ENCODE measurements at regions not wholly inside any gene's neighbourhood (a gene's known extent, or its start where the extent isn't known, plus 50 kb on each side); places are given as distances from the start of the nearest gene placed in this dataset.

DNA sequence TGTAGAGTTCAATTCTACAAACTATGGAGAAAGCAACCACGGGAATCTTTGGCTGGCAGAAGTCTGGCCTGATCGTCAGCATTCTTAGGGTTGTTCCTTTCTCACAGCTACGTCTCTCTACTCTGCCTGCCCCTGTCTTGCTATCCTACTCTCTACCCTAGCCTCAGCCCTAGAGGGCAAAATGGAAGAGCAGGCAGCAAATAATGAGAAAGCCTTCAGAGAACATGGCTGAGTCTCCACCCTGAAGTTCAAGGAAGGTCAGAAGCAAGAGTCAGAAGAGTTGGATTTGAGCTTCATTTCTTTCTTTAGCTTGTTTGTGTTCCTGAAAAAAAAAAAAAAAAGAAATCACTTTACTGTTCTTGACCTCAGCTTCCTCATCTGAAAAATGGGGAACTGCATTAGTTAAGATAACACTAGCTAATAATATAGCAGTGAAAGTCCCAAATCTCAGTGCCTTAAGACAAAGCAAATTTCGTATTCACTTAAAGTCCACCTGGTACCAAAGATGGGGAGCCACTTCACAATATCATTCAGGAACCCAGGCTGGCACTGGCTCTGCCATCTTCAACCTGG lies 50.2 kb upstream of the CCND2 start:
- peak; percentile 52 to 82 for DNase-seq

DNA sequence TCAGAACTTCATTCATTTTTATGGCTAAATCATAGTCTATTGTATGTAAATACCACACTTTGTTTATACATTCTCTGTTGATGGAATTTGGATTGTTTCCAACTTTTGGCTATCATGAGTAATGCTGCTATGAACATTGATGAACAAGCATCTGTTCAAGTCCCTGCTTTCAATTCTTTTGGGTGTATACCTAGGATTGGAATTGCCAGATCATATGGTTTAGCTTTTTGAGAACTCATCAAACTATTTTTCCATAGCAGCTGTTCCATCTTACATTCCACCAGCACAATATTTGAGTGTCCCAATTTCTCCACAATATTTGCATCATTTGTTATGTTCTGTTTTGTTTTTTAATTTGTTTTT lies 52.3 kb upstream of the CCND2 start:
- no peak for DNase-seq

DNA sequence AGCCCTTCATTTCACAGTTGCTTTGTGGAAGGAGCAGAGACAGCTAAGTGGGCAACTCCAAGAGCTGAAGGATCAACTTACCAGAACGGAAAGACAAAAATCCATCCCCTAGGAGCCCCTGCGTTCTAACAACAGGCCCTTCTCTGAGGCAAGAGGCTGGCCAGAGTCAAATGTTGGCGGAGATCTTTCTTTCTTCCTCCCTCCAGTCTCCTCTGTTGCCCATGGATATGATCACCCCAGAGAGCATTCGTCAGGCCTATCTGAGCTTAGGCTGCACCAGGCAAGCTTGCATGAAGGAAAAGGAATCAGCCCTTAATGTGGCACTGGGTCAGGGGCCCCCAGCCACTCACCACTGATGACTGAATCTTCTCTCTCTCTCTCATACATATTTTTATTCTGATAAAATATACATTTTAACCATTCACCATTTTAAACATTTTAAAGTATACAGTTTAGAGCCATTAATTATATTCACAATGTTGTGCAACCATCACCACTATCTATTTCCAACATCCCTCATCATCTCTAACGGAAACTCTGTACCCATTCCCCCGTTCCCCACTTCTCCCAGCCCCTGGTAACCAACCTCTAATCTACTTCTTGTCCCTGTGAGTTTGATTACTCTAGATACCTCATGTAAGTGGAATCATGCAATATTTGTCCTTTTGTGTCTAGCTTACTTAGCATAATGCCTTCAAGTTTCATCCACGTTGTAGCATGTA lies 52.9 kb upstream of the CCND2 start:
- DNase-seq: no peak

DNA sequence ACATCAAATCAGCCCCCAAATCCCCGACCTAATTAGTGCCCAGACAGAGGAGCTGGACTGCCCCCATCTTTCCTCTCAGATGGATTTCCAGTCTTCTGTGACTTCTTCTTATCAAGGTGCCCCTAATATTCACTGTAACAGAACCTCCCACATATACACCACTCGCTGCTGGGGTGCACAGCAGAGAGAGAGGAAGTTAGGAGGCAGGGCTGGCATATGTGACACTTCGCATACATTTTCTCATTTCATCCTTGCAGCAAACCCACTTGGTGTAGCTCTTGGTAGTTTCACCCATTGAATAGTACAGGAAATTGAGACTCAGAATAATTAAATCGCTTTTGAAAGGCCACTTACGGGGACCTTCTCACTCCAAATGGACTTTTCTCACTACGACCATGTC lies 56.5 kb upstream of the CCND2 start:
- peak; percentile 38 to 43 for DNase-seq

DNA sequence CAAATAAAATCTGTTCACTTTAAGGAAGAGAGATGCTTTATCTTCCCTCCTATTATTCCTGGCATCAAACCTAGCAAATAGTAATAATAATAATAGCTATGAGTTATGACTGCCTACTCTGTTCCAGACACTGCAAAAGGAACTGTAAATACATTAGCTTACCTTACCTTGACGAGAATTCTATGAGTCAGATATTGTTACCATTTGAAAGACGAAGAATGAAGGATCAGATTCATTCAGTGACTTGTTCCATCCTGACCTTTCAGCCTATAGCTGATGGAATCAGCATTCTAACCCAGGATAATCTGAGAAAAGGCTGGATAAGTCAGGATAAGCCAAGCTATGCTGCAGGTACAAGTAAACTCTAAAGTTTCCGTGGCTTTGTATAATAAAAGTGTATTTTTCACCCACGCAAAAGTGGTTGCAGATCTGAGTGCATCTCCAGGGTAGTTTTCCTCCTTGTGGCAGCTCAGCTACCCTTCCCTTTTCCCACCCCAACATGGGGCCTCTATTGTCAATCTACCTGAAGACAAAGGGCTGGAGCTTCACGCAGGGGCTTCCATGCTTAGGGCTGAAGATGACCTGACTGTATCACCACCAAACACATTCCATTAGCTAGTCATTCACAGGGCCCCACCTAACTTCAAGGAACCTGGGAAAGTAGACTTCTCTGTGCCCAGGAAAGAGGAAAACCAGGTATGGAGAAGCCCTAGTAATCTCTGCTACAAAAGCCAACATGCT lies 57.2 kb upstream of the CCND2 start:
- DNase-seq: no peak

DNA sequence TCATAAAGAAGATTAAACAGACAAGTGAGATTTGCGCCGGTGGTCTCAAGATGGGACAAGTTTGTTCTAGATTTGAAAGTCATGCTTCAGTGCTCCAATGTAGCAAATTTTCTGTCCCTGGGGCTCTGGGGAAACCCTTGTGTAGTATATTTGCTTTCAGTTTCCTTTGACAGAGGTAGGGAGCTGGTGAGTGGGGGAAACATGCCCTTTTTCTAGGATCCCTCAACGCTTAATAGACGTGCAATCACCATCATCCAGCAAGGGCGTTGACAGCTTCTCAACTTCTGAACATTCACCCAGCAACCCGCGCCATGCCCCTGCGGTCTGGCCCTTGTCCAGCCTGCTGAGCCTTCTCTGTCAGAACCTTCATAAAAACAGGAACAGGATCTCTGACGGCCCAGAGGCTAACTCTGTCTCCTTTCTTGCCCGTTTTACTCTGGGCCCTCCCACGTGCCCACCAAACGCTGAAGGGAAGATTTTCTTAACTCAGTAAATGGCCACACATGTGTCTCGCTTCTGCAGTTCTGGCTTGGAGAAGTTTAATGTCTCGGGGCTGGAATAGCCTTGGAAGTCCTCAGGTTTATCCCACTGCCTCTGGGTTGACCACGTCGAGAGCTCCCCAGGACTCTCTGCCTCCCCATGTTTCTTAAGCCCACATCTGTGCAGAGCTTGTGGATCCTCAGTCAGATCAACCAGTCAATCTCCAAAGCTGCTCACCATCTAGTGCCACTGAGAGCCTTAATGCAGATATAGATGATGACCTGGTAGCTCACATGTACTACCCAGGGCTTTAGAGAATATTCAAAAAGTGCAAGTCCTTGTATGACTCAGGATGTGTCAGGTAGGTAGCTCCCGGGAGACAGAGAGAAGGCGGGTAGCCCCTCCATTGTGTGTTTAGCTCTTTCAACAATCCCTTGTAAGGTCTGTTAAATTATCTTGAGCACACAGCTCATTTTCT lies 58.1 kb upstream of the CCND2 start:
- peak; percentile 94 to 96 for DNase-seq

DNA sequence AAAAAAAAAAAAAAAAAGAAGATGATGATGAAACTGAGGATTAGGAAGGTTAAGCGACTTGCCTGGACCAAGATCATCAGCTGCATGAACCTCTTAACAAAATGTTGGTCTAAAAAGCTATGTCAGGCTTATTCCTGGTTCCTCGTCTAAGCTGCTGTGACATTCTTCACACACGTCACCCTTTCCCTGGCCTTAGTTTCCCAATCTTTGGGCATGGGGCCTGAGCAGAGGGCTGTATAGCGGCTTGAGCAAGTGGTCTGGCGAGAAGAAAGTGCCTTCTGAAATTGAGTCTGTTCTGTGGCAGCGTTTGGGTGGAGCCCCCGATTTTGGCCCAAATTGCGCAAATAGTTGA lies 58.7 kb upstream of the CCND2 start:
- DNase-seq: peak; percentile 38 to 65

DNA sequence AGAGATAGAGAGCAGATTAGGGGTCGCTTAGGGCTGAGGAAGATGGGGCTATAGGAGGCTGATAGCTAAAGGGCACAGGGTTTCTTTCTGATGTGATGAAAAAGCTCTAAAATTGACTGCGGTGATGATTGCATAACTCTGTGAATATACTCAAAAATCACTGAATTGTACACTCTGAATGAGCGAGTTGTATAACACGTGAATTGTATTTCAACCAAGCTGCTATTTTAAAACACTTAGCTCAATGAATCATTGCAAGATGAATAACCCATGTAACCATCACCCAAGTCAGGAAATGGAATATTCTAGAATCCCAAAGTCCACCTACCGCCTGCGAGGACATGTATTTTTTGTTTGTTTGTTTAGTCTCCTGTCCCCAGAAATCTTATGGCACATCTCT lies 60.1 kb upstream of the CCND2 start:
- peak; percentile 6 to 17 for DNase-seq

DNA sequence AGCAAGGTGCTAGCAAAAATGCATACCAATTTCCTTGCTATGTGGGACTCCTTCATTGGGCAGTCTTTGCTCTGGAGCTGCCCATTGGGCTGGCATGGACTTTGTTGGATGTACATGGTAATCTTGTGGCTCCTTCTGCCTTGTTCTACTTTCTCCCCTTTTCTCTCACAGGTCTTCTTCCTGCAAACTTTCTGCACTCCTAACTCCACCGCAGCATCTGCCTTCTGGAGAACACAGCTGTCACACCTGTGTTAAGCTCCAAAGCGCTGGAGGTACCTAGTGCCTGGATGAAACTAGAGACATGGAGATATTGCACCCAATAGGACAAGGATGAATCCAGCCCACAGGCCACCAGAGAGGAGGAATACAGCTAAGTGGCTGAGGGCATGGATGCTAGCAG lies 60.7 kb upstream of the CCND2 start:
- DNase-seq: no peak

DNA sequence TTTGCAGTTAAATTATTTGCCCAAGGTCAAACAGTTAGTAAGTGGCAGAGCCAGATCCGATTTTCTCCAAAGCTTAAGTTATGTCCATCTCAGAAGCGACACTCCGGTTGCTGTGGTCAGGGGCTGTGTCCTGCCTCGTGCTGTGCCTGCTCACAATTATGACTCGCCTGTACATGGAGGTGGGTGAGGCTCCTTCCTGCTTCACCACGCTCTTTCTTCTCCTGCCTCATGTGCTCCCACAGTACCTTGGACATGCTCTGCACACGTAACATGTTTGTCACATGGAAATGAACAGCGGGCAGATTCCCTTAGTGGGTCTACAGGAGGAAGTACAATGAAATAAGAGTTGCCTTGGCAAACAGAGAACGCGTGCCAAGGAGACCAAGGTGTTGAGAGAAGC lies 62.2 kb upstream of the CCND2 start:
- DNase-seq: no peak

DNA sequence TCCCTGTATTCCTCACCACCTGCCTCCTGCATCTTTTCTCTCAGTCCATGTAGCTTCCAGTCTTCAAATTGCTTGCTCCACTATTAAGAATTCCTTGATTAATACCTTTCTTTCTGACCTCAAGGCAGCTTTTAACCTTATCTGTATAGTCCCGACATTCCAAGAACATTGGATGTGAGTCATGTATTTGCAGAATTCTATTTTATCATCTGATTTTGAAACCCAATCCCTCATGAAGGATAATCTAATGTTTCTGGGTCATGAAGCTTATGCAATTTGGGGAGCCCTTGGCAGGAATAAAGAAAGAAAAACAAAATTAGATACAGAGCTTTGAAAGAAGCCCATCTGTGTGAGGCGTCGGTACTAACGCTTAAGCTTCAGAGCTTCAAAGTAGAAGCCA lies 63.4 kb upstream of the CCND2 start:
- no peak for DNase-seq

DNA sequence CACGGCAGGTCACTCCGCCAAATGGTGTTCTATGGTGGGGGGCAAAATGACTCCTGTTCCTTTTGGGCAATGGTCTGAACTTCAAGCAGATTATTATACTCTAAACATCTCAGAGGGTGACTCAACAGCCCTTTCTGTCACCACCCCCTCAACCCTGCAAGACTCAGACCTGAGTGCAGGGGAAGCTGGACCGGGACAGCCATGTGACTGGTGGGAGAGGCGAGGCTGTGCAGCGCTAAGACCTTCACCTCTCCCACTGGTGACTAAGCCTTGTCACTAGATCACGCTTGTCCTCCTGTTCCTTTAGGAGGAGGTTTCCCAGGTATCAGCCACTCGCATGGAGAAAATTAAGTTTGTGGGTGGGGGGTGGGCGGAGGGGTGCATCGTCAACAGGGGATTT lies 67.1 kb upstream of the CCND2 start:
- peak; percentile 20 to 62 for DNase-seq

DNA sequence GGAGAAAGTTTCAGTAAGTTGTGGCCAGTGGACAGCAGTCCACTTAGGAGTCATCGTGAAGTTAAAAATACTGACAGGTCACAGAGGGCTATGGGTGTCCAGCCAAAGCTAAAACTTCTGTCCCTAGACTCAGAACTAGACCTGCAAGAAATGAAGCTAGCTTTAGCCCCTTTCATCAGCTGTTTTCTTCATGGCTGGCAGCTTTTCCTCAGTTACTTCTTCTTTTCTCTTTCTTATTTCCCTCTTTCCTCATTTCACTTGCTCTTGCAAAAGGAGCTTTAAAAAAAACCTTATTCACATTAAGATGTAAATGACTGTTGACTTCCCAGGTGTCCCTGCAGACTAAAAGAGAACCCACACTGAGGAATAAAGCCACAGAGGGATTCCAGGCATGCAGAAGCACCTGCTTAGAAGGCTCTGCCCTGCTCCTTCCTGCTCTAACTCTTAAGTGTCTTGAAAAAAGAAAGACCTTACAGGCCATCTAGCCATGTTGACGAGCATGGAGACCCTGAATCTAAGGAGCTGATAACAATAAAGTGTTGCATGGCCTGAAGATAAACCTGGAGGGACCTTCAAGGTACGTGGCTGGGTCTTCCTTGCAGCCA lies 69.7 kb upstream of the CCND2 start:
- peak; percentile 30 to 79 for DNase-seq

DNA sequence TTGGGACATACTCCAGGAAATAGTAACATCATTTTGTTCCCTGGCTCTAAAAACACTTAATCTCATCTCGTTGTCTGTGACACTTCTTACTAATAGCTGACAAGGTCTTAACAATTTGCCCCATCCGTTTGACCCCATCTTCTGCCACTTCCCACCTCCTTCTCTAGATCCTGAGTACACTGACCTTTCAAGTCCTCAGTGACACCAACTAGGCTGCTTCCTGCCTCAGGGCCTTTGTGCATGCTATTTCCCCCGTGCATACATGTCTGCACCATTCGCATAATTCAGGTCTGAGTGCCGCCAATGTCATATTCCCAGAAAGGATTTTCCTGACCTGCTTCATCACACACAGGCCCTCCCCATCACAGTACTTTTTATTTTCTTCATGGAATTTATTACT lies 70.6 kb upstream of the CCND2 start:
- no peak for DNase-seq

DNA sequence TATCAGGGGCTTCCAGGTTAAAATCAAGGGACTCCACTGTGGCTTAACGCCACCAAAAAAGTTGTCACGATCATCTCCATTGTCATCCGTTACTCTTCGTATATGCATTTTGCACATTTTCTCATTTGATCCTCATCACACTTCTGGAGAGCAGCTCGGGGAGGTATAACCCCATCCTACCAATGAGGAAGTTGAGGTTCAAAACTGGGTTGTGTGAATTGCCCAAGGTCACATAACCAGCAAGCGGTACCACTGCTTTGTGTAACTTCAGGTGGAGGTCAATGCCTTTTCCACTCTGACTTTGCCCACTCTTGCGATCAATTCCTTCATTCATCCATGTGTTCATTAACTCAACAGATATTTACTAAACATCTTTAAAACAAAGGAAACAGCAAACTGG lies 71.1 kb upstream of the CCND2 start:
- peak; percentile 13 to 23 for DNase-seq

DNA sequence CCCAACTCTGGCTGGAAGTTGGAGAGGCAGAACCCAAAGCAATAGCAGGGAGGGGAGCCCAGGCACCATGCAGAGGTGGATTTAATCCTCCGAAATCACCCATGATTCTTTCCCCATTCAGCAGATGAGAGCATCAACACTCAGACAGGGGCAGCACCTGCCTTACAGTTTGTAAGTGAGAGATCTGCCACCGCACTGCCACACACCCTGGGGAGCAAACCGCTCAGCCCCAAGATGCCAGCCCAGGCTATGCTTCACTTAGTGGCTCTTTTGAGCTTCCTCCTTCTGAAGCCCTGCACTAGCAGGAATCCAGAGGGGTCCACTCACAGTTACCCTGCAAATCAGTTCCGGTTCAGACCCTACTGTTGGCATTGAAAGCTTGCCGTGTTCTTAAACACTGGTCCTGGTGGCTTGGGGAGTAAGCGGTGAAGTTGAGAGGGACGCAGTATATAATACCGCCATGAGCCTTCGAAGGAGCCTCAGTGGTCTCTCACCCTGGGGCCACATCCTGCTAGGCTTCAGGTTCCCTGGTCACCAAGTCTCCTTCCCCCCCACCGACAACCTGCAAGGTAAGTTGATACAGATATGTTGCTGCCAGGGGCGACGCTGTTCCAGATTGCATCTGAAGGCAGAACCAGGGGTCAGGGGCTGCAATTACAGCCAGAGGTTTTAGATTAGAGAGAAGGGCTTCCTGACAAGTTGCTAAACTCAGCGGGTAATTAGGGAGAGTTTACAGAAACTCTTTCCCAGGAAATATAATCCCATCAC lies 72.0 kb upstream of the CCND2 start:
- no peak for DNase-seq

DNA sequence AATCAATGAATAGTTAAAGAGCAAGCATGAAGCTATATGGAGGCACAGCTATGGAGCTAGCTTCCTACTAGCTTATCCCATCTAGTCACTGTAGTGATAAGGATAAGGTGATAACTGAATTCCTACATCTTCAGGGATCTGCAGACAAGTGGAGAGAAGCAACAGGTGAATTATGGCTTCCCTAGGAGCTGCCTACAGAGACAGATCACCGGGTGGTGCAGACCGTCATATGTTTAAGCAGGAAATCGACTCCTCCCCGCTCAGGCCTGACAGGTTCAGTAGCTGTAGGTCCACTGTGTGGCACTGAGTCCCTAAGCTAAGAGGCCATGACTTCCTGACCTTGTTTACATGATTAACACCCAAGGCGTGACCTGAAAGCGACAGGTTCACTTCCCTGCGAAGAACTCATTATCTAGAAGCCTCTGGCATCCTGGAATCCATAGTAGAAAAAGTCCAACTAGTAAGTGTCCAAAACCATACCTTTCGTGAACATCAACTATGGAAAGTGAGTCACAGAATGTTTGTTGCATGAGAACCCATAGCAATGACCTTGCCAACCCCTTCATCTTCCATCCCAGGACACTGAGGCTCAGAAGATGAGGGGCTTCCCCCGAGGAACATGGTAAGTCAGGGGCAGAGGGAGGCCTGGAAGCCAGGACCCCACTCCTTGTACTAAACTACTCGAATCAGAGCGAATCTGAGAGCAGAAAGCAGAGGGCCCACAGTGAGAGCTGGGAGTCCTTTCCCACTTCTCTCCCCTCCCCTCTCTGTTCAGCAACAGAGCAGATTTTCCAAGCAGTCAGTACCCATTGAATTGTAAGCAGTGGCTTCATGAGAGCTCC lies 75.4 kb upstream of the CCND2 start:
- DNase-seq: no peak

DNA sequence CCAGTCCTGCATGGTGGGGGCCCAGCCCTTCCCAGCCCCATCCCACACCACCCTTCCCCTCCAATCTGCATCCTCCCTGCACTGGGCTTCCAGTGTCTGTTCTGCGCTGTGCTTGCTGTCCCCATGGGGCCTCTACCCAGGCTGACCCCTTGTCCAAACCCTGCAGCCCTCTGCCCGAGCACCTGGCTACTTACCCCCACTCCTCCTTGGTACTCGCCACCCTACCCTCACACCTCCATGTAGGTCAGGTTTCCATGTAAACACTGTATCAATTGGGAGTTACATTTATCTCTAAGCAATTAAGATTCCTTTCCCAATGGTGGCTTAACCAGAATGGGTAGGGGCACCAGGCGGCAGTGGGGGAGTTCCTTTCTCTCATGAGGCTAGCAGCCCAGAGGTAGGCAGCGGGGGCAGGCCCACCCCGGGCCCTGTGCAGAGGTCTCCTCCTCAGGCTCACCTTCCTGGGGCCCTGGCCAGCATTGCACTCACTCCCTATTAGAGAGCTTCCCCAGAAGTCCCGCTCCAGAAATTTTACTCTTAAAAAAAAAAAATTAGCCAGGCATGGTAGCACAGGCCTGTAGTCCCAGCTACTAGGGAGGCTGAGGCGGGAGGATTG lies 76.6 kb upstream of the CCND2 start:
- DNase-seq: no peak

DNA sequence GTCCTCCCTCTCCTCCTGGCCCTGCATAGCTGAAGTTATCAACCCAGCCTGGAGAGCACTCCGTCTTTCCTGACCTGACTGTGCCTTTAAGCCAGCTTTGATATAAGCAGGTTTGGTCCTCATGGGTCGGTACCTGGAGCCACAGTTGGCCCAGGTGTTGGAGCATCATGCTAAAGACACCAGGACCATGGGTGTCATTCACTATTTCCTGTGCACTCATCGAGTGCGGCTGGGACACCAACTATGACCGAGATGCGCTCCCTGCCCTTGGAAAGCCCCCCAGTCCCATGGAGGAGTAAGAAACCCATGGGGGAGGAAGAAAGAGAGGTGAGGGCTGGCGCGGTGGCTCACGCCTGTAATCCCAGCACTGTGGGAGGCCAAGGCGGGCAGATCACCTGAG lies 78.9 kb upstream of the CCND2 start:
- DNase-seq: no peak

DNA sequence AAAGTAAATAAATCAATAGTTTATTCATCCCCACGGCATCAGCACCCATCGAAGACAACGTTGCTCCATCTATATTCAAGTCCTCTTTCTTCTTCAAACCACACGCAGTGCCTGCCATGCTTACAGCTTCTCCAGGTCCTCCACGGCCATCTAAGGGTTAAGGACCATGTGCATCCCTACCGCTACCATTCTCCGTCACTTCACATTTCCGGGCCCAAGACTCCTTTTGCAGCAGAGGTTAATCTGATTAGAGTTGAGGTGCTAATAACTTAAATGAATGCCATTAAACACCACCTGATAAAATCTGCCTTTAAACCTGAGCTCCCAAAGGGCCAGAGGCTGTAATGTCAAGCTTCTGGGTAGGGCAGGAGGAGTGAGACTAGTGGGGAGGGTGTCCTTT lies 79.7 kb upstream of the CCND2 start:
- DNase-seq: no peak
